NCI-H2227 treated with DMSO at 0.1 percent for 48 hours (cell line): ENCODE measurements at regions not wholly inside any gene's neighbourhood (a gene's known extent, or its start where the extent isn't known, plus 50 kb on each side); places are given as distances from the start of the nearest gene placed in this dataset.

ENCODE experiments used
- DNase-seq: peaks from one replicate; lab custom pipeline; 2025; lab: John Stamatoyannopoulos, UW

DNA sequence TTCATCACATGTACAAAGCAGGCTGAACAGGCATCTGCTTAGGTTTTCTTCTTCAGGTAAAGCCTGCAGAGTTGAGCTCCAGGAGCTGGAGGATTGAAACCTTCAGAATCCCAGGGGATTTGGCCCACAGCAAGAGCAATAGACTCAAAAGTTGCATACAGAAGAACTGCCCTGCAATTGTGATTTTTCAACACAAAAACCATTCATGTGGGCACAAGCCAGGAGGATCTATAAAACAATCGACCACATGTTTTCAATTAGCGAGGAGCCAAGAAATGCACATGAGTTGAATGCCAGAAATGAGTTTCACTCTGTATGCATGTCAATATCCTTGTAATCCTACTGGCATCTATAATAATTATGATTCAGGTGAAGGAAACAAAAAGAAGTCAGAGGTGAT, 576.4 kb downstream of the HDGFL1 start:
- no peak for DNase-seq

- no peak for DNase-seq
Observed at GRCh38 chr6:23154159-23154558, 584.8 kb downstream of the HDGFL1 start.

DNA sequence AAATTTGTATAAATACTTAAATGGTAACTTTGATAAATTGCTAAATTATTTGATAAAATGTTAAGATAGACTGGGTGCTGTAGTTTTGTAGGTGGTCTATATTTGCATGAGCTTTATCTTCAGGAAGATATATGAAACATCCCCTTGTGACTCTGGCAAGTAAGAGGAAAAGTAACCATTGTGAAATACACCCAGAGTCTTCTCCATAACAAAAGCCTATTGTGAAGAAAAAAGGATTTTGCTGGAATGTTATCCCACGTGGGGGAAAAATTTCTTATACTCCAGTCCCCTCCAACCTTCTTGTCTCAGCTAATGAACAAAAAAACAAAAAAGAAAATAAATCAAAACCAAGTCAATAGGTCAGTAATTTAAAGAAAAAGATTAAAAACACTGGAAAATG, 600.7 kb downstream of the HDGFL1 start:
- DNase-seq: no peak

DNA sequence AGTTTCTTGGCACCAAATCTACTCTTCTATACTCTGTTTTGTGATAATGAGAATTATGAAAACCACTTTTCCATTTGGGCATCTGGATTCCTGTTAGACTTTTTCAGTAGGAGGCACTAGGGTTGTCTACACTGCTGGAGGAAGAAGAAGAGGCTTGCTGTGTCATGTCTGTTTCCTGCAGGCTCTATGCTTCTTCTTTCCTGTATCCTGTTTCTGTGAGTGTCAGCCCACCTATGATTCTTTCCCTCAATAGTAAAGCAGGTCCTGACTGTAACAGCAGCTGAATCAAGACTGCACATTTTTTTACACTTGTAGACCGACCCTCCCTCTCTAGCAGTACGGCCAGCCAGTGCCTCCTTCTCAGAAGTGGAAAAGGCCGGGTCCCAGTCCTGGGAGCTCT, 603.9 kb downstream of the HDGFL1 start:
- DNase-seq: no peak

- DNase-seq: no peak
Observed at GRCh38 chr6:23174781-23175361, 605.5 kb downstream of the HDGFL1 start.

- no peak for DNase-seq
Observed at GRCh38 chr6:23175391-23175790, 606.0 kb downstream of the HDGFL1 start.

GRCh38 chr6:23176471-23176870, 607.1 kb downstream of the HDGFL1 start:
- DNase-seq: peak; percentile 34

- peak; percentile 85 for DNase-seq
Observed at GRCh38 chr6:23176883-23177282, 607.5 kb downstream of the HDGFL1 start.

DNA sequence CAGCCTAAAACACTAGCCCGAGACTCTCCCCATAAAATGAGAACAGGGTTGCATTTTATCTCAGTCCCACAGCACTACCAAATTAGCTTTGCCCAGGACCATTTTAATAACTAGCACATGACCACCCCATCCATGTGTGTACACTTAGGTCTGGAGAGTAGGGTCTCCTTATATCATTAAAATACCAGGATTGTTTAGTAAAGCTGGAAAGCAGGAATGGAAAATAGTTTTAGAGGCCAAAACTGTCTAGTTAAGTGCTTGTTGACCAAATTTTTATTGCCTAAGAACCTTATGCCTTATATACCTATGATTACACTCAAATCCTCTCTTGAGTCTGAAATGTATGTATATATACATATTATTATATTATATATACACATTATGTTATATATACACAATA, 608.4 kb downstream of the HDGFL1 start:
- DNase-seq: no peak

DNA sequence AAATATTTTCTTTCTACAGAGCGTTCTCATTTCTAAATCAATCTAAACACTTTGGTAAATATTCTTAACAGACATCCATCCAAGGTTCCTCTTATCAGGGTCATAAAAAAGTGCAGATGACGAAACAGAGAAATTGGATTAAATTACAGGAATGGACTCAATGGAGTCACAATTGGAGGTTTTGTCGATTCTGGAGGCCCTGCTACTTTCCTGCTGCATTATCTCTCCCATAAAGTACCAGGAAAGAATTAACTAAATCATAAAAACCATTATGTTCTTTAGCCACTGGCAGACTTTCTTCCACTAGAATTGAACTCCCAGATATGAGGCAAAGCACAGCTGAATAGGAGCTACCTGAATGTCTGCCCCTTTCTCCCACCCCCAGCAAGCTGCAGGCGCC, 610.6 kb downstream of the HDGFL1 start:
- peak; percentile 81 for DNase-seq

GRCh38 chr6:23180504-23181293, 611.3 kb downstream of the HDGFL1 start:
- peak; percentile 96 for DNase-seq

DNA sequence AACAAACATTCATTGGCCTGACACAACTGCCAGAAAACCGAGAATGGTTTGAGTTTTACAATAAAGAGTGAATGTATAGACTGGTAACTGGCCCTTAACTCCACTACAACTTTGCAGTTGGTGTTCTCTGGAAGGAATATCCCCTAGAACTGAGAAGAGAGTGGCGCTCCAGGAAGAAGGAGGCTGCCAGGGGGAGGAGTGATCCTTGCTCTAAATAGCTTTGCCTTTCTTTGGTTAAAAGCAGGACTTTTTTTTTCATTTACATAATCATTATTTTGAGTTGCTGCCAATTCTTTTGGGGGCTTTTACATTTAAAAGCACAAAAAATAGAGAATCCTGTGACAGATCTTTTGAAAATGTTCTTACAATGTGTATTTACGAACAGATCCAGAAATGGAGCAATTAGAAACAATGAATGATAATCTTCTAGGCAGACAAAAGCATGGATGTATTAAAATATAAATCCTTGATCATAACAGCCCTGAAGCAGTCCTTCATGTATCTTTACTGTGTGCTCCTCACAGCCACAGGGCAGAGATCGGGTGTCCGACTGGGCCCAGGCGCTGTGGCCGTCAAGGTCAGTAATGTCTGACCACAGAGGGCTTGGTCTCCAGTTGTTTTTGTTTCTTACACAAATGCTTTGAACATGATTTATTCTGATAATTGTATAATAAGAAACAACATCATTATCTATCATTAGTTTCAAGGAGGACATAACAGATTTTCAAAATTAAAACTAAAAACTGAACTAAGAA, 612.2 kb downstream of the HDGFL1 start:
- peak; percentile 65 for DNase-seq

DNA sequence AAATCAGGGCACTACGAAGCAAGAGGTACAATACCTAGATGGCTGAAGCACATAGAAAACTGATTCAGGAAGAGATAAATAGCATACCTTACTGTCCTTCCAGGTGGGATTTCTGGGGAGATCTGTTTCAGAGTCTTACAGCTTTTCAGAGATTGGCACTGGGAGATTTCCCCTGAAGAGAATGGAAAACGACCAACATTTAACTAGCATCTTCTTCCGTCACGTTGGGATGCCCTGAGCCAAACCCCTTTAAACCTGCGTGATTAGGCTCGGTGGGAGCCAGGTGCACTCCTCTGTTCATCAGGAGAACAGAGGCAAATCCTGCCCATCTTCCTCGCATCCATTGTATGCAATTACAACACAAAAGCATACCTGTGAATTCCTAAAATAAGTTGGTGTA, 614.5 kb downstream of the HDGFL1 start:
- no peak for DNase-seq

- DNase-seq: no peak
Observed at GRCh38 chr6:23184351-23184750, 615.0 kb downstream of the HDGFL1 start.

DNA sequence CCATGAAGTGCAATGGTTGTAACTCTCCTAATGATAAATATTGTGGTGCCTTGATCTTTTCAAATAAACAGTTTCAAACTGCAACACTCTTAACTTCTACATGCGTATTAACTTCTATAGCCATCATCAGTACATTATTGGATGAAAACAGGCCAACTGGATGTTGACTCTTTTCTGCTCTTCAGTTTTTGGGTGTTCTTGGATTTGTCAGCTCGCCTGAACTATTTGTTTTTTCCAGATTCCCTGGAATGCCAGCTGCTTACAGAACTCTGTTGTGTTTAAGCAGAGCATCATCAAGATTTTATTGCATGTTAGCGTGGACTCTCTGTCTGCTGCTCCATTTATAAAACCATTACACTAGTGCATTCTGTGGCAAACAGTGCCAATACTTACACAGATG, 626.1 kb downstream of the HDGFL1 start:
- DNase-seq: no peak

- DNase-seq: no peak
Observed at GRCh38 chr6:23199541-23199940, 630.2 kb downstream of the HDGFL1 start.

- DNase-seq: no peak
Observed at GRCh38 chr6:23200946-23201345, 631.6 kb downstream of the HDGFL1 start.

DNA sequence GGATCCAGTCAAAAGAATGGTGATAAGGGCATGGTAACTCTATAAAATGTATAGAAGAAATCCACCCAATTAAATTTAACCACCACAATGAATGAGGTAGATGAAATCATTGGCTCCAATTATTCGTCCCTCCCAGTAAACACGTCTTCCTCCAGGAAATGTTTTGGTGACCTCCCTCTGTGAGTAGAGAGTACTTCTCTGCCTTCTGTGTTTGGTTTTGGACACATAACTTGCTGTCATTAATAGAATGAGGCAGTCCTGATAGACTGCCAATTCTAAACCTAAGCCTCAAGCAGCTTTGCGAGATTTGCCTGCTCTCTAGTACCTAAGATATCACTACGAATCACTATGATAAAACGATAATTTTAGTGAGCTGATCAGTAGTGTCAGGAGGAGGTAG, 632.8 kb downstream of the HDGFL1 start:
- DNase-seq: no peak

- DNase-seq: no peak
Observed at GRCh38 chr6:23212398-23212797, 643.0 kb downstream of the HDGFL1 start.

GRCh38 chr6:23213193-23213592, 643.8 kb downstream of the HDGFL1 start:
- no peak for DNase-seq

DNA sequence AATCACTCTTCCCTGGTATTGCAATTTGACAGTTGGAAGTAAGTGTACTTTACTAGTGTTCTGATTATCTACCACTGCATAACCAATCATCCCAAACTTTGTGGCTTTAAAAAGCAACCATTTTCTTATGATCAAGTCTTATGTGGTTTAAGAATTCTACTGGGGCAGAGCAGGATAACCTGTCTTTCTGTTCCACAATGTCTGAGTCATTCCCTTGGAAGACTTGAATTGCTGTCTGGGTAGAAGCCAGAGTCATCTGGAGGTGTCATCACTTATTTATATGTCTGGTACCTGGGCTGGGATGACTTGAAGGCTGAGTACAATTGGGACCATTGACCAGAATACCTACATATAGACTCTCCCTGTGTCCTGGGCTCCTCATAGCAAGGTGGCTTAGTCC, 644.3 kb downstream of the HDGFL1 start:
- DNase-seq: no peak

DNA sequence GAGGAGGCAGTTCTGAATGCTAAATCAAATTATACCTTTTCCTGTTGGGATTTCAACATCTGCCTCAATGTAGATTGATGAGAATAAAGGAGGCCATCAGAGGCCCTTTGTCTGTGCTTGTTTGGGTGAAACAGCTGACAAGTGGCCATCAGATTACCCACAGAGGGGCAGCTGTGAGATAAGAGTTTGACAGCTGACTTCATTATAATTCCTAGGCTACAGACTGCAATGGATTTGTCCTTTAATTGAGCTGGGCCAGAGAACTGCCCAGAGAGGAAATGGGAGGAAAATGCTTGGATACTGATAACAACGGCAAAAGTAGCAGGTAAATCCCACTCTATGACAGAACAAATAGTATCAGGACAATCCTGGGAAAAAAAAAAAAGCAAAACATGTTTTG, 649.4 kb downstream of the HDGFL1 start:
- DNase-seq: no peak

DNA sequence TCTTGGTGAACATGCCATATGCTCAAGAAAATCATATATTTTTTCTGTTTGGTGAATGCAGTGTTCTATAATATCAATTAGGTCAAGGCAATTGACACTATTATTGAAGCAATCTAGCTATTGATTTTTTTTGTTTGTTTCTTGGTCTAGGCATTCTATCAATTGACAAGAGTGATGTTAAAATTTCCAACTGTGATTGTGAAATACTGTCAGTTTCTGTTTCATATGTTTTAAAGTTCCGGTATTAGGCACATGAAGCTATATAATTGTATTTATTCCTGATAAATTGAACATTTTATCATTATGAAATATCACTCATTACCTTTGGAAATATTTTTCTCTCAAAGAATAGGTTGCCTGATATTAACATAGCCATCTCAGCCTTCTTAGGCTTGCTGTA, 653.4 kb downstream of the HDGFL1 start:
- DNase-seq: no peak
